Mesodermal cell (in vitro differentiated cells): ENCODE measurements at regions not wholly inside any gene's neighbourhood (a gene's known extent, or its start where the extent isn't known, plus 50 kb on each side); places are given as distances from the start of the nearest gene placed in this dataset.

Experiments
- H3K27ac ChIP-seq: 2 replicates; pipeline ENCODE4 v1.7.0; 2013; ENCODE audit warnings: mild to moderate bottlenecking, low read depth, low read length, moderate library complexity; ENCODE audit not compliant: severe bottlenecking
- H3K36me3 ChIP-seq: 2 replicates; pipeline ENCODE4 v1.7.1; 2013; ENCODE audit warnings: mild to moderate bottlenecking, low read length, moderate library complexity; ENCODE audit not compliant: control insufficient read depth, insufficient read depth
- H3K4me1 ChIP-seq: one replicate; pipeline ENCODE4 v1.7.1; 2013; ENCODE audit warnings: mild to moderate bottlenecking, low read length; ENCODE audit not compliant: insufficient read depth, control insufficient read depth, poor library complexity, severe bottlenecking
- H3K4me3 ChIP-seq: 2 replicates; pipeline ENCODE4 v1.7.0; 2013; ENCODE audit warnings: low read length, control low read depth, mild to moderate bottlenecking; ENCODE audit not compliant: insufficient read depth, poor library complexity, severe bottlenecking; ENCODE audit errors: extremely low read depth
- H3K9me3 ChIP-seq: 2 replicates; pipeline ENCODE4 v1.7.1; 2013; ENCODE audit warnings: mild to moderate bottlenecking, low read length, moderate library complexity; ENCODE audit not compliant: control insufficient read depth
- whole genome bisulfite sequencing, 2 experiments: methylation state at CpG; one replicate each; pipeline ENCODE4 v1.1.5; 2013; ENCODE audit warnings: missing lambda C conversion rate in 2 of 2; ENCODE audit not compliant: insufficient coverage in 2 of 2; 5-methylcytosine and 5-hydroxymethylcytosine counted together

DNA sequence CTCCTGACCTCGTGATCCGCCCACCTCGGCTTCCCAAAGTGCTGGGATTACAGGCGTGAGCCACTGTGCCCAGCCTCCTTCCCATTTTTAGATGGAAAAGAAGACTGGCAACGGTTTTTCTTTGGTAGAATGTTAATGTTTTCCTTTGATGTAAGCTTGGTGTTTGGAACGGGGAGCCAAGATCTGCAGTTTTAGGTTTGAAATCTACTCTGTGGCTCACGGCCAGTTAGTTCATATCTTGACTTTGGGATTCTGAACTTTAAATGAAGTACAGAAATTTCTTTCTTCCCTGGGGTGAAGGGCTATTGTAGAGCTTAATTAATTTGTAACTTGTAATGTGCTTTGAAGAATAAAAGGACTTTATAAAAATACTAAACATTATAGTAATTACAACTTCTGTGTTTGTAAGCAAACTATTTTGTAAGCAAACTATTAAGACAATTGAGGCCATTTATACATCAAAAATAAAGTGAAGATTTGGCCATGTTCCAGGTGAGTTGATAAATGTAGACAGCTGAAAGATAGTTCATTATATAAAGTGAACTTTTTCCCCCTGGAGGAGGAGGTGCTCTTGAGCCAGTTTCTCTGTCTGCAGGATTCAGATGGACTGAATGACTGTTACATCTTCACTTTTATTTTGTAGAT is 117.1 kb upstream of the TUT7 start:
- Histone ChIP-seq H3K27ac (no peak overlapping the region), H3K9me3 (no peaks in the 10 kb centered on the region), H3K36me3 (no peaks in the 10 kb centered on the region), H3K4me1 (no peaks in the 10 kb centered on the region), H3K4me3 (no peak overlapping the region)
- WGBS, 2 experiments = 88 to 90% methylated on average over 7 of the region's 7 CpGs

DNA sequence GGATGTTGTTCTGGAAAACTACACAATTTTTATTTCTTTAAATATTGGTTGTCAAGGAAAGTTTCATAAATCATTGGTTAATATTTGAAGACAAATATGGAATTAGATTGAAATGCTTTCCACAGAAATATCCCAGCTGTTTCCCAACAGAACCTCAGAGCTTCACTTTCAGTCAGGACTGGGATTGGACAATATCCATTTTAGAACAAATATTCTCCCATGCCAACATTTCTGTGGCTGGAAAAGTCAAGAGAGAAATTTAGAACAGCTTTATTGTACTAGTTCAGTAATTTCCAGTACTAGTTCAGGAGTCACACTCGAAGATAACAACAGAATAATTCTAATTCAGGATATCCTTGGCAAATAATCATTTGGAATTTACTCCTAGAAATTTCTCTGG is 116.1 kb upstream of the TUT7 start:
- Histone ChIP-seq H3K36me3 (no peaks in the 10 kb centered on the region), H3K4me3 (no peak overlapping the region), H3K9me3 (no peaks in the 10 kb centered on the region), H3K27ac (no peak overlapping the region), H3K4me1 (no peaks in the 10 kb centered on the region)
- WGBS, 2 experiments = 88% methylated on average over 1 of the region's 1 CpG

GRCh38 chr9:86469476-86470250 is 115.5 kb upstream of the TUT7 start:
- Histone ChIP-seq H3K36me3 (no peaks in the 10 kb centered on the region), H3K27ac (no peak overlapping the region), H3K4me1 (no peaks in the 10 kb centered on the region), H3K4me3 (no peak overlapping the region), H3K9me3 (no peaks in the 10 kb centered on the region)
- 89 to 92% methylated on average over 1 to 4 of the region's 8 CpGs for WGBS, 2 experiments

- no peak overlapping the region for H3K4me3 ChIP-seq
- no peaks in the 10 kb centered on the region for H3K9me3 ChIP-seq
- H3K4me1 ChIP-seq = peaks cover 8% of the 10 kb centered on the region
- WGBS, 2 experiments = 52 to 82% methylated on average over 3 of the region's 3 CpGs
- no peak overlapping the region for H3K27ac ChIP-seq
- H3K36me3 ChIP-seq = no peaks in the 10 kb centered on the region
These were observed 110.0 kb upstream of the TUT7 start for GRCh38 chr9:86464242-86464641.

DNA sequence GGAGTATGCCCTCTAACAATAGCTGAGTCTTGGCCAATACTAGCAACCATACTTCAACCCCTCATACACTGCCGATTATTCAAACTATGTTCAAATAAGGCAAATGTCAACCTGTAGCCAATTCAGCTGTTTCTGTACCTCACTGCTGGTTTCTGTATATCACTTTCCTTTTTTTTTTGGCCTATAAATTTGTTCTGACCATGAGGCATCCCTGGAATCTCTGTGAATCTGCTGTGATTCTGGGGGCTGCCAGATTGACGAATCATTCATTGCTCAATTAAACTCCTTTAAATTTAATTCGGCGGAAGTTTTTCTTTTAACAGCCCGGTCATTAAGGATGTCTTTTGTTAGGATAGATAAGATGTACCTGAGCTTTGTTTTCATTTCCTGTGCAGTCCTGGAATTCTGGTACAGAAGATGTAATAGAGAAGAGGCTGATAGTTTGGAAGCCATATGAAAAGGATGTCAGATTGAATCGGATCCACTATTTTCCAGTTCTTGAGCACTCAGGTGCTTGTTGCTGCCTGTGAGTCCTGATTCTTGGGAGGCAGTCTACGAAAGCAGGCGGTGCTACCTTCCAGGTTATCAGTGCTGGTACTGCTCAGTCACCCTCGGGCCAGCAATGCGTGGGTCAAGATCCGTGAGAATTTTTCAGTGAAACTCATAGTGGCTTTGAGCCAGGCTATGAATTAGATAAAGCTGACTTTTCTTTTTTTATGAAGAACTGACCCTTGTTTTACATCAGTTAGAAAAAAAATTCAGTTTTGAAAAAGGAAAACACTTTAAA is 106.2 kb upstream of the TUT7 start:
- Histone ChIP-seq H3K36me3 (no peaks in the 10 kb centered on the region), H3K4me3 (no peak overlapping the region), H3K9me3 (no peaks in the 10 kb centered on the region), H3K4me1 (peaks cover 14% of the 10 kb centered on the region), H3K27ac (no peak overlapping the region)
- WGBS, 2 experiments = 94 to 95% methylated on average over 8 of the region's 11 CpGs

DNA sequence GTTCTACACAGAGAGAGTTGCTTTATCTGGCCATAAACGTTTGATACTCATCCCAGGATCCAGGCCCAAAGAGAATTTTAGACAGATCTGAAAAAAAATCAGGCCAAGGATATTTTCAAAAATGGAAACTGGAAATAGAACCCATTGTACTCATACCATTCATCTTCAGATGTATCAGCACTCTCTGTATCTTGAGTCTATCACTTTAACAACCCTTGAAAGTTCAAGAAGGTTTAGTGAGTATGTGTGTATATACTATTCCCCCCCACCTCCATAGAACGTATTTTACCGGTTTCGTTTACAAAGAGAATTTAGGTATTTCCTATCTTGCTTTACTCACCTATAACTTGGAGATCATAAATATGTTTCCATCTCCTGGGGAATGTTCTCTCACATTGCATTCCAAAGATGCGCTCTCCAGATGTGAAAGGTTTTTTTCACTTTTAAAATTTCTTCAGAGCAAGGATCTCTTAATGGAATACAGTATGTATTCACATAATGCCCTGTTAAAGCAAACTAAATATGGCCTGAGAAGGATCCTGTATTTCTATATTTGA is 105.5 kb upstream of the TUT7 start:
- H3K4me1 ChIP-seq = peaks cover 14% of the 10 kb centered on the region
- H3K9me3 ChIP-seq = no peaks in the 10 kb centered on the region
- no peaks in the 10 kb centered on the region for H3K36me3 ChIP-seq
- WGBS, 2 experiments = 83% methylated on average over 1 of the region's 5 CpGs; no CpG with 5 or more reads in 1 of the 2 experiments
- no peak overlapping the region for H3K27ac ChIP-seq
- no peak overlapping the region for H3K4me3 ChIP-seq

GRCh38 chr9:86459191-86459590 is 105.0 kb upstream of the TUT7 start:
- Histone ChIP-seq H3K4me3 (no peak overlapping the region), H3K9me3 (no peaks in the 10 kb centered on the region), H3K27ac (no peak overlapping the region), H3K36me3 (no peaks in the 10 kb centered on the region), H3K4me1 (peaks cover 14% of the 10 kb centered on the region)

GRCh38 chr9:86458191-86458855 is 104.1 kb upstream of the TUT7 start:
- H3K36me3 ChIP-seq = no peaks in the 10 kb centered on the region
- WGBS, 2 experiments = 88 to 90% methylated on average over 3 to 4 of the region's 7 CpGs
- H3K4me1 ChIP-seq = peaks cover 14% of the 10 kb centered on the region
- peak overlapping the region; percentile 73 for H3K27ac ChIP-seq
- no peak overlapping the region for H3K4me3 ChIP-seq
- H3K9me3 ChIP-seq = no peaks in the 10 kb centered on the region

- Histone ChIP-seq H3K4me1 (peaks cover 14% of the 10 kb centered on the region), H3K36me3 (no peaks in the 10 kb centered on the region), H3K27ac (no peak overlapping the region), H3K4me3 (no peak overlapping the region), H3K9me3 (peaks cover 3% of the 10 kb centered on the region)
- WGBS, 2 experiments = 91 to 95% methylated on average over 3 to 4 of the region's 4 CpGs
These were observed 102.2 kb upstream of the TUT7 start for GRCh38 chr9:86456416-86456815.
